Heart left ventricle (tissue), 16 donors: ENCODE measurements at regions not wholly inside any gene's neighbourhood (a gene's known extent, or its start where the extent isn't known, plus 50 kb on each side); places are given as distances from the start of the nearest gene placed in this dataset.

Experiments
- ATAC-seq, 4 donors: fragments of 200-7000 bp; cut with Tn5 transposase; one replicate each; pipeline ENCODE4 v1.9.1; 2020 to 2022; ENCODE audit warnings: moderate library complexity in 4 of 4, mild to moderate bottlenecking in 3 of 4, moderate number of reproducible peaks in 1 of 4
- DNase-seq, 5 donors: peaks; one replicate each; pipeline ENCODE4 v3.0.0-alpha.2; 2020
- H3K27ac ChIP-seq, 12 donors: fragments of 200-600 bp; sonication (generic) in 4 of 12; one replicate each; pipeline versions ENCODE4 v1.5.0 to v1.8.0; 2016 to 2022; ENCODE audit warnings: mild to moderate bottlenecking in 2 of 12
- H3K27me3 ChIP-seq, 9 donors: fragments of 200-600 bp; sonication (generic) in 2 of 9; one replicate each; pipeline versions ENCODE4 v1.5.1 to v1.8.0; 2016 to 2022; ENCODE audit warnings: mild to moderate bottlenecking in 3 of 9
- H3K36me3 ChIP-seq, 9 donors: fragments of 200-600 bp; sonication (generic) in 2 of 9; one replicate each; pipeline versions ENCODE4 v1.5.0 to v1.8.0; 2018 to 2022; ENCODE audit warnings: mild to moderate bottlenecking in 2 of 9
- H3K4me1 ChIP-seq, 12 donors: fragments of 200-600 bp; sonication (generic) in 4 of 12; one replicate each; pipeline versions ENCODE4 v1.5.0 to v1.8.0; 2016 to 2022; ENCODE audit warnings: mild to moderate bottlenecking in 3 of 12
- H3K4me3 ChIP-seq, 12 donors: fragments of 200-600 bp; sonication (generic) in 4 of 12; one replicate each; pipeline versions ENCODE4 v1.5.0 to v1.8.0; 2017 to 2022; ENCODE audit warnings: mild to moderate bottlenecking in 9 of 12, moderate library complexity in 4 of 12
- H3K9me3 ChIP-seq, 12 donors: fragments of 200-600 bp; sonication (generic) in 4 of 12; one replicate each; pipeline versions ENCODE4 v1.5.0 to v1.8.0; 2016 to 2022; ENCODE audit warnings: mild to moderate bottlenecking in 1 of 12
- CTCF ChIP-seq, 12 donors: fragments of 200-600 bp; sonication (generic) in 4 of 12; IDR thresholded peaks; one replicate each; pipeline versions ENCODE4 v1.5.0 to v1.8.0; 2018 to 2022; ENCODE audit warnings: antibody characterized with exemption in 12 of 12, mild to moderate bottlenecking in 5 of 12
- POLR2A ChIP-seq, 2 donors: fragments of 450-650 bp; IDR thresholded peaks; one replicate each; pipeline ENCODE4 v1.6.1; 2017; ENCODE audit warnings: antibody characterized with exemption in 2 of 2, mild to moderate bottlenecking in 2 of 2, moderate library complexity in 2 of 2
- WGBS, 4 donors: extraction: QIAGEN DNeasy Blood & Tissue Kit in 2 of 4; methylation state at CpG; one replicate each; pipeline versions ENCODE4 v1.1.5 to v1.1.7; 2013 to 2018; 5-methylcytosine and 5-hydroxymethylcytosine counted together
- intact Hi-C, 10 donors: fragments of 100-400 bp; cut with DNase I; formaldehyde crosslinking; loops; one replicate each; pipeline versions ENCODE4 v1.11.1 to v1.14.2; 2022
- donor health status: ischemic (EF 13 %, LVEDD 7.1; RV severe dilation, severe dysfunction).
- donor health status: healthy with polysubstance abuse.
- donor health status: DM: no; HTN: yes; CAD: no.
- donor health status: DM: no; HTN: no; CAD: no.
- donor health status: ischemic (EF 25% LVEDD 6.9; RV normal size, moderate dysfunction).
- donor health status: ischemic (EF 25% LVEDD 5.7; RV mildly dilated, moderate dysfunction).
- donor health status: healthy.
- donor health status: DM: yes; HTN: yes; CAD: no.
- donor health status: ischemic (EF 35%, LVEDD 5.7; RV mildly dilated, moderate dysfunction).
- donor health status: nonischemic (EF 11% LVEDD 7.7; RV severe dilation, severe dysfunction).
- donor health status: DM: yes; HTN: yes; CAD: no.
- donor health status: PGD.
- donor health status: ischemic (EF 29% LVEDD 5.4; RV normal size, mild dysfunction).
- donor health status: nonischemic (EF 23%, LVEDD 6.1; RV moderate dilation, normal function).

GRCh38 chr11:115751243-115752015 lies 247.2 kb upstream of the CADM1 start:
- WGBS, 4 donors = 78 to 87% (median 82%) methylated on average over 6 of the region's 6 CpGs
- H3K4me3 ChIP-seq = no peak overlapping the region
- DNase-seq = no peak
- TF ChIP-seq POLR2A (IDR thresholded peaks at IDR 0.05) (no peak), CTCF (IDR thresholded peaks at IDR 0.05) (no peak)
- peaks cover 0 to 6% (median 0%) of the 10 kb centered on the region in 9 donors for H3K27me3 ChIP-seq
- H3K36me3 ChIP-seq = no peaks in the 10 kb centered on the region
- no peak overlapping the region for H3K27ac ChIP-seq
- intact Hi-C loops = no loop called here
- peaks cover 0 to 8% (median 0%) of the 10 kb centered on the region in 12 donors for H3K4me1 ChIP-seq
- H3K9me3 ChIP-seq = no peaks in the 10 kb centered on the region
- ATAC-seq = no peak

GRCh38 chr11:115745610-115746512 lies 241.6 kb upstream of the CADM1 start:
- peak in 2 of 5 donors; percentile 41 to 80 for DNase-seq
- TF ChIP-seq CTCF (IDR thresholded peaks at IDR 0.05) (no peak), POLR2A (IDR thresholded peaks at IDR 0.05) (no peak)
- intact Hi-C loops = no loop called here
- H3K27ac ChIP-seq = no peak overlapping the region
- peaks cover 0 to 4% (median 0%) of the 10 kb centered on the region in 9 donors for H3K27me3 ChIP-seq
- peak; percentile 26 to 85 (median 67) for ATAC-seq
- no peaks in the 10 kb centered on the region for H3K36me3 ChIP-seq
- H3K4me1 ChIP-seq = peaks cover 0 to 8% (median 0%) of the 10 kb centered on the region in 12 donors
- WGBS, 4 donors = 74 to 78% (median 76%) methylated on average over 22 of the region's 22 CpGs
- H3K4me3 ChIP-seq = no peak overlapping the region
- H3K9me3 ChIP-seq = no peaks in the 10 kb centered on the region

- Histone ChIP-seq H3K4me1 (peaks cover 0 to 8% (median 0%) of the 10 kb centered on the region in 12 donors), H3K36me3 (no peaks in the 10 kb centered on the region), H3K27me3 (peaks cover 0 to 4% (median 0%) of the 10 kb centered on the region in 9 donors), H3K9me3 (no peaks in the 10 kb centered on the region), H3K4me3 (no peak overlapping the region), H3K27ac (no peak overlapping the region)
- intact Hi-C loops = no loop called here
- DNase-seq (no peak), ATAC-seq (no peak)
- WGBS, 4 donors = 82 to 90% (median 83%) methylated on average over 7 of the region's 7 CpGs
- TF ChIP-seq CTCF (IDR thresholded peaks at IDR 0.05) = no peak
- no peak for TF ChIP-seq POLR2A (IDR thresholded peaks at IDR 0.05)
Observed at GRCh38 chr11:115745066-115745465, 240.9 kb upstream of the CADM1 start.

GRCh38 chr11:115743719-115744118 lies 239.5 kb upstream of the CADM1 start:
- Histone ChIP-seq H3K27me3 (peaks cover 0 to 4% (median 0%) of the 10 kb centered on the region in 9 donors), H3K4me1 (peaks cover 0 to 8% (median 0%) of the 10 kb centered on the region in 12 donors), H3K9me3 (no peaks in the 10 kb centered on the region), H3K27ac (no peak overlapping the region), H3K36me3 (no peaks in the 10 kb centered on the region), H3K4me3 (no peak overlapping the region)
- ATAC-seq = no peak
- 88 to 96% (median 89%) methylated on average over 9 of the region's 9 CpGs for WGBS, 4 donors
- TF ChIP-seq CTCF (IDR thresholded peaks at IDR 0.05) (no peak), POLR2A (IDR thresholded peaks at IDR 0.05) (no peak)
- intact Hi-C loops = no loop called here
- DNase-seq = no peak
